Transverse colon (tissue), 3 donors: ENCODE measurements at regions not wholly inside any gene's neighbourhood (a gene's known extent, or its start where the extent isn't known, plus 50 kb on each side); places are given as distances from the start of the nearest gene placed in this dataset.

Source experiments
- CTCF ChIP-seq, 5 experiments: fragments of 200-600 bp in 3 of 5; fragments of 450-650 bp in 2 of 5; sonication (generic) in 3 of 5; IDR thresholded peaks; 1 replicate in 2 of 5; 2 replicates in 3 of 5; pipeline ENCODE4 v1.5.1; 2016 to 2017; ENCODE audit warnings: antibody characterized with exemption in 5 of 5, inconsistent platforms in 3 of 5, mild to moderate bottlenecking in 2 of 5, moderate library complexity in 1 of 5
- POLR2A ChIP-seq: fragments of 450-650 bp; IDR thresholded peaks from one replicate; pipeline ENCODE4 v1.6.1; 2016; ENCODE audit warnings: antibody characterized with exemption, mild to moderate bottlenecking, moderate library complexity

DNA sequence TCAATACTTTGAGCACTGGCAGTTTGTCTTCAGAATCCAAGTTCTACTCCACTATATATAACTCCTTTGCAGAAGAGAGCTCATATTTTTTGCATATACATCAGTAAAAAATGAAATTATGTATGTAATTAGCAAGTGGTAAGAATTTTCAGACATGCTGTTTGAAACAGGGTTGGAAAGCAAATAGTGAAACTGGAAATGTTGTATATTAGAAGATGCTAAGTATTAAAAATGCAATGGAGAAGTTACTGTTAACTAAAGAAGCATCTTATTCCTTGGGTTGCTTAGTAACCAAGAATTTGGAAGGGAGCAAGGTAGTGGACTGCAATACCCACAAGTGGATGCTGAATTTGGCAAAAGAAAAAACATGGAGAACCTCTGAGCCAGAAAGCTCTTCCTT is 88.6 kb upstream of the DLGAP1 start:
- TF ChIP-seq CTCF (IDR thresholded peaks at IDR 0.05) (no peak), POLR2A (no peak)
